ENCODE measurements at regions not wholly inside any gene's neighbourhood (a gene's known extent, or its start where the extent isn't known, plus 50 kb on each side); places are given as distances from the start of the nearest gene placed in this dataset.

GRCh38 chr1:81471255-81471654 is 329.5 kb upstream of the ADGRL2 start:
- WGBS, 2 experiments (ENCODE audit: insufficient coverage in 2 of 2) = 100% methylated on average over 1 of the region's 2 CpGs; no CpG with 5 or more reads in 1 of the 2 experiments
- Histone ChIP-seq H3K27ac (ENCODE audit: low read depth, low read length, severe bottlenecking) (no peak overlapping the region), H3K9me3 (ENCODE audit: control insufficient read depth, low read length) (no peaks in the 10 kb centered on the region), H3K4me1 (ENCODE audit: control insufficient read depth, insufficient read depth, low read length, poor library complexity, severe bottlenecking) (no peaks in the 10 kb centered on the region), H3K4me3 (ENCODE audit: extremely low read depth, insufficient read depth, low read length, poor library complexity, severe bottlenecking) (no peak overlapping the region), H3K36me3 (ENCODE audit: control insufficient read depth, insufficient read depth, low read length) (no peaks in the 10 kb centered on the region)

GRCh38 chr1:81470275-81470674 is 330.5 kb upstream of the ADGRL2 start:
- H3K4me1 ChIP-seq (ENCODE audit: control insufficient read depth, insufficient read depth, low read length, poor library complexity, severe bottlenecking) = no peaks in the 10 kb centered on the region
- no peak overlapping the region for H3K27ac ChIP-seq (ENCODE audit: low read depth, low read length, severe bottlenecking)
- WGBS, 2 experiments (ENCODE audit: insufficient coverage in 2 of 2) = 57 to 72% methylated on average over 2 of the region's 3 CpGs

GRCh38 chr1:81467383-81467782 is 333.4 kb upstream of the ADGRL2 start:
- Histone ChIP-seq H3K4me1 (ENCODE audit: control insufficient read depth, insufficient read depth, low read length, poor library complexity, severe bottlenecking) (peaks cover 8% of the 10 kb centered on the region), H3K36me3 (ENCODE audit: control insufficient read depth, insufficient read depth, low read length) (no peaks in the 10 kb centered on the region), H3K4me3 (ENCODE audit: extremely low read depth, insufficient read depth, low read length, poor library complexity, severe bottlenecking) (no peak overlapping the region), H3K27ac (ENCODE audit: low read depth, low read length, severe bottlenecking) (no peak overlapping the region), H3K9me3 (ENCODE audit: control insufficient read depth, low read length) (no peaks in the 10 kb centered on the region)
- 69 to 81% methylated on average over 4 of the region's 4 CpGs for WGBS, 2 experiments (ENCODE audit: insufficient coverage in 2 of 2)

More at GRCh38 chr1:81470275-81470674, 330.5 kb upstream of the ADGRL2 start:
- Histone ChIP-seq H3K36me3 (ENCODE audit: control insufficient read depth, insufficient read depth, low read length) (no peaks in the 10 kb centered on the region), H3K4me3 (ENCODE audit: extremely low read depth, insufficient read depth, low read length, poor library complexity, severe bottlenecking) (no peak overlapping the region), H3K9me3 (ENCODE audit: control insufficient read depth, low read length) (no peaks in the 10 kb centered on the region)

GRCh38 chr1:81466961-81467360 is 333.8 kb upstream of the ADGRL2 start:
- Histone ChIP-seq H3K36me3 (ENCODE audit: control insufficient read depth, insufficient read depth, low read length) (no peaks in the 10 kb centered on the region), H3K4me3 (ENCODE audit: extremely low read depth, insufficient read depth, low read length, poor library complexity, severe bottlenecking) (no peak overlapping the region), H3K4me1 (ENCODE audit: control insufficient read depth, insufficient read depth, low read length, poor library complexity, severe bottlenecking) (peaks cover 8% of the 10 kb centered on the region), H3K27ac (ENCODE audit: low read depth, low read length, severe bottlenecking) (no peak overlapping the region), H3K9me3 (ENCODE audit: control insufficient read depth, low read length) (no peaks in the 10 kb centered on the region)
- 100% methylated on average over 1 of the region's 4 CpGs; no CpG with 5 or more reads in 1 of the 2 experiments for WGBS, 2 experiments (ENCODE audit: insufficient coverage in 2 of 2)

- Histone ChIP-seq H3K36me3 (ENCODE audit: control insufficient read depth, insufficient read depth, low read length) (no peaks in the 10 kb centered on the region), H3K27ac (ENCODE audit: low read depth, low read length, severe bottlenecking) (no peak overlapping the region), H3K4me3 (ENCODE audit: extremely low read depth, insufficient read depth, low read length, poor library complexity, severe bottlenecking) (no peak overlapping the region), H3K9me3 (ENCODE audit: control insufficient read depth, low read length) (no peaks in the 10 kb centered on the region), H3K4me1 (ENCODE audit: control insufficient read depth, insufficient read depth, low read length, poor library complexity, severe bottlenecking) (peaks cover 8% of the 10 kb centered on the region)
- WGBS, 2 experiments (ENCODE audit: insufficient coverage in 2 of 2) = 89 to 91% methylated on average over 4 to 5 of the region's 8 CpGs
Measured at GRCh38 chr1:81463936-81464837, 336.5 kb upstream of the ADGRL2 start.

- H3K4me1 ChIP-seq (ENCODE audit: control insufficient read depth, insufficient read depth, low read length, poor library complexity, severe bottlenecking) = peaks cover 2% of the 10 kb centered on the region
- H3K36me3 ChIP-seq (ENCODE audit: control insufficient read depth, insufficient read depth, low read length) = no peaks in the 10 kb centered on the region
- no peak overlapping the region for H3K4me3 ChIP-seq (ENCODE audit: extremely low read depth, insufficient read depth, low read length, poor library complexity, severe bottlenecking)
- no peaks in the 10 kb centered on the region for H3K9me3 ChIP-seq (ENCODE audit: control insufficient read depth, low read length)
- H3K27ac ChIP-seq (ENCODE audit: low read depth, low read length, severe bottlenecking) = no peak overlapping the region
Measured at GRCh38 chr1:81459043-81459442, 341.7 kb upstream of the ADGRL2 start.

- Histone ChIP-seq H3K4me3 (ENCODE audit: extremely low read depth, insufficient read depth, low read length, poor library complexity, severe bottlenecking) (no peak overlapping the region), H3K36me3 (ENCODE audit: control insufficient read depth, insufficient read depth, low read length) (no peaks in the 10 kb centered on the region), H3K4me1 (ENCODE audit: control insufficient read depth, insufficient read depth, low read length, poor library complexity, severe bottlenecking) (no peaks in the 10 kb centered on the region), H3K27ac (ENCODE audit: low read depth, low read length, severe bottlenecking) (no peak overlapping the region), H3K9me3 (ENCODE audit: control insufficient read depth, low read length) (no peaks in the 10 kb centered on the region)
- WGBS, 2 experiments (ENCODE audit: insufficient coverage in 2 of 2) = 60 to 75% methylated on average over 4 of the region's 4 CpGs
Measured at GRCh38 chr1:81458186-81458585, 342.5 kb upstream of the ADGRL2 start.

GRCh38 chr1:81455481-81455880 is 345.3 kb upstream of the ADGRL2 start:
- 98% methylated on average over 3 to 4 of the region's 4 CpGs for WGBS, 2 experiments (ENCODE audit: insufficient coverage in 2 of 2)
- H3K4me1 ChIP-seq (ENCODE audit: control insufficient read depth, insufficient read depth, low read length, poor library complexity, severe bottlenecking) = no peaks in the 10 kb centered on the region
- H3K36me3 ChIP-seq (ENCODE audit: control insufficient read depth, insufficient read depth, low read length) = no peaks in the 10 kb centered on the region
- H3K4me3 ChIP-seq (ENCODE audit: extremely low read depth, insufficient read depth, low read length, poor library complexity, severe bottlenecking) = no peak overlapping the region
- no peak overlapping the region for H3K27ac ChIP-seq (ENCODE audit: low read depth, low read length, severe bottlenecking)
- no peaks in the 10 kb centered on the region for H3K9me3 ChIP-seq (ENCODE audit: control insufficient read depth, low read length)

GRCh38 chr1:81453971-81454370 is 346.8 kb upstream of the ADGRL2 start:
- no CpG with 5 or more reads among the region's 3 CpGs for WGBS, 2 experiments (ENCODE audit: insufficient coverage in 2 of 2)

GRCh38 chr1:81453367-81453703 is 347.4 kb upstream of the ADGRL2 start:
- no peaks in the 10 kb centered on the region for H3K36me3 ChIP-seq (ENCODE audit: control insufficient read depth, insufficient read depth, low read length)
- no peaks in the 10 kb centered on the region for H3K4me1 ChIP-seq (ENCODE audit: control insufficient read depth, insufficient read depth, low read length, poor library complexity, severe bottlenecking)
- no peaks in the 10 kb centered on the region for H3K9me3 ChIP-seq (ENCODE audit: control insufficient read depth, low read length)
- no peak overlapping the region for H3K27ac ChIP-seq (ENCODE audit: low read depth, low read length, severe bottlenecking)
- WGBS, 2 experiments (ENCODE audit: insufficient coverage in 2 of 2) = 83 to 86% methylated on average over 1 to 2 of the region's 2 CpGs
- H3K4me3 ChIP-seq (ENCODE audit: extremely low read depth, insufficient read depth, low read length, poor library complexity, severe bottlenecking) = no peak overlapping the region

More at GRCh38 chr1:81453971-81454370, 346.8 kb upstream of the ADGRL2 start:
- Histone ChIP-seq H3K27ac (ENCODE audit: low read depth, low read length, severe bottlenecking) (no peak overlapping the region), H3K9me3 (ENCODE audit: control insufficient read depth, low read length) (no peaks in the 10 kb centered on the region), H3K4me3 (ENCODE audit: extremely low read depth, insufficient read depth, low read length, poor library complexity, severe bottlenecking) (no peak overlapping the region), H3K4me1 (ENCODE audit: control insufficient read depth, insufficient read depth, low read length, poor library complexity, severe bottlenecking) (no peaks in the 10 kb centered on the region), H3K36me3 (ENCODE audit: control insufficient read depth, insufficient read depth, low read length) (no peaks in the 10 kb centered on the region)

- 72 to 87% methylated on average over 3 to 6 of the region's 7 CpGs for WGBS, 2 experiments (ENCODE audit: insufficient coverage in 2 of 2)
- no peaks in the 10 kb centered on the region for H3K4me1 ChIP-seq (ENCODE audit: control insufficient read depth, insufficient read depth, low read length, poor library complexity, severe bottlenecking)
- no peak overlapping the region for H3K27ac ChIP-seq (ENCODE audit: low read depth, low read length, severe bottlenecking)
- no peak overlapping the region for H3K4me3 ChIP-seq (ENCODE audit: extremely low read depth, insufficient read depth, low read length, poor library complexity, severe bottlenecking)
- H3K9me3 ChIP-seq (ENCODE audit: control insufficient read depth, low read length) = no peaks in the 10 kb centered on the region
- H3K36me3 ChIP-seq (ENCODE audit: control insufficient read depth, insufficient read depth, low read length) = no peaks in the 10 kb centered on the region
Measured at GRCh38 chr1:81452693-81453366, 347.9 kb upstream of the ADGRL2 start.
